NCI-H460 (cell line): ENCODE measurements at regions not wholly inside any gene's neighbourhood (a gene's known extent, or its start where the extent isn't known, plus 50 kb on each side); places are given as distances from the start of the nearest gene placed in this dataset.
"Not testable (repeated sequence)": the region's sequence is repeated elsewhere in the genome, so short reads cannot be mapped to it uniquely, and the experiment has no call there.

Experiments
- DNase-seq: peaks from one replicate; pipeline ENCODE4 v3.0.0-alpha.2; 2016; ENCODE audit warnings: low read depth; ENCODE audit errors: extremely low read depth

- DNase-seq: no peak
Measured at GRCh38 chr4:14152834-14153519, 525.5 kb upstream of the BOD1L1 start.

- DNase-seq: no peak
Measured at GRCh38 chr4:14155803-14156202, 528.3 kb upstream of the BOD1L1 start.

DNA sequence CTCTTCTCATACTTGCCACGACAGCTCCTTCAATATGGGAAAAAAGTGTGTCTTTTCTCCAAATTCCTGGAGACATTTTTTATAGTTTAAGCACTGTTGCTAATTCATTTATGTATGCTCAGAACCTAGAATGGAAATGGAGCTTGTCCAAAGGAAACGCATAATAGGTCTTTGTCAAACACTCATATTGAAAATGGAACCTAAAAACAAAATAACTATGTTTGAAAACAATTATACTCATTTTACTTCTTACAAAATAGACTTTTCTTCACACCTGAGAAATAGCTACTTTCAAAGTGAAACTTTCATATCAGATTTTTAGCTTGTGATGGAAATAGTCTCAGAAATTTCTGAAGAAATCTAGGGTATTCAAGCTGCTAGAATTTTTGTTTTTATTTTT lies 529.7 kb upstream of the BOD1L1 start:
- no peak for DNase-seq

DNA sequence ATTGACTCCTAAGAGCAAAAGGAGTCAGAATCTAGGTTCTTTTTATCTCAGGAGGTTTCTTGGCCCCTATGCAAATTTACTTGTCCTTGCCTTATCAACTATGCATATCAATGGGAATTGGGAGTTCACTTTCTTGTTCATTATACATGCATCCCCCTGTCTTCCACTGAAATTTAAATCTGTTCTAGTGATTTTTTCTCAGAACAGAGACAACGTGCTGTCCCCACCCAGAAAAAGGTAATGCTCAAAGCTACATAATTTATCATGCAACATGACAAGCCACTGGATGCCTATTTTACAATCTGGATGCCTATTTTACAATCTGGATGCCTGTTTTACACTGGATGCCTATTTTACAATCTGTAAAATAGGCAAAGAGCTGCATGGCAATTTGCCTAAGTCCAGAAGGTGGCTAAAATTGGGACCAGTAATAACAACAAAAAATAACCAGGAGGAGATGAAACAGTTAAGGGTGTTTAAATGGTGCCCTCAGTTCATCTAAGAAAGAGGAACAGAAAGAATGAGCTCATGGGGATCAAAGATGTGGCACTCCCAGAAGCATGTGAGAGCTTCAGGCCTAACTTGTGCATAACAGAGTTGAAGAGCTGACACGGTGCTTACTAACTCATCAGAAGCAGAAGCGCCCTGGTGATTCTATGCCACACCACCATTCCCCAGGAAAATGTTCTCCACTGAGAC lies 537.8 kb upstream of the BOD1L1 start:
- DNase-seq: no peak

- peak; percentile 75 for DNase-seq
Measured at GRCh38 chr4:14167876-14168510, 540.5 kb upstream of the BOD1L1 start.

DNA sequence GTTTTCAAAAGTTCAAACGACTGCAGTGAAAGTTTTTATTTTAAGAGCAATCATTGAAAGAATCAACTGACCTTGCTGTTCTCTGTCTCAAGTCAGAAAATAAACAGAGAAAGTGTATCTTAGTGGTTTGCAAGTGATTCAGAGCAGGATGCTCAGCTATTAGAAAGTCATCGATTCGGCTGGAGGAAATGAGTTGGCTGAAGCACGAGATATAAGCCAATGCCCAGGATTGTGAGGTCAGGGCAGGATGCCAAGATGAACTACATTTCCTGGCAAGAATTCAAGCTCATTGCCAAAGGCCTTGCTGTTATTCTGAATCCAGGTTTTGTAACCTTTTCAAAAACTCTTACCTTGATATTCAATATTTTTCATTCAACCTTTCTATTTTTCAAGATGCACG lies 541.4 kb upstream of the BOD1L1 start:
- peak; percentile 77 for DNase-seq

DNA sequence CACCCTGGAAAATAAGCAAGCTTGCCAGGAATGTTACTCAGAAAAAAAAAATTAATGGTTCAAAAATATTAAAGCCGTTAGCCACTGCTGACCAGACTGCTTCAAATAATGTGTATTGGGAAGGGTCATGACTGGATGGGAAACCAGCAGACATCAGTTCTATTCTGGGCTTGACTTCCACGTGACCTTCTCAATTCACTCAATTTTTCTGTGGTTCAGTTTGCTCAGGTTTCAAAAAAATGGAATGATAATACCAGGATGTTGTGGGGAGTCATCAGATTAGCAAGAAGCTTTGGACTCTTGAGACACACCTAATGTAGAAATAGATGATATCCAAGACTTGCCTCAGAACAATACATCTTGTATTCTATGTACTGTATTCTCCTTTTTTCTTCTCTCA lies 541.9 kb upstream of the BOD1L1 start:
- no peak for DNase-seq

DNA sequence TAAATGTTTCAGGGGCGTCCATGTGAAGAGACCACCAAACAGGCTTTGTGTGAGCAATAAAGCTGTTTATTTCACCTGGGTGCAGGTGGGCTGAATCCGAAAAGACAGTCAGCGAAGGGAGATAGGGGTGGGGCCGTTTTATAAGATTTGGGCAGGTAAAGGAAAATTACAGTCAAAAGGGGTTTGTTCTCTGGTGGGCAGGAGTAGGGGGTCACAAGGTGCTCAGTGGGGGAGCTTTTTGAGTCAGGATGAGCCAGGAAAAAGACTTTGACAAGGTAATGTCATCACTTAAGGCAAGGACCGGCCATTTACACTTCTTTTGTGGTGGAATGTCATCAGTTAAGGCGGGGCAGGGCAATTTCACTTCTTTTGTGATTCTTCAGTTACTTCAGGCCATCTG lies 542.4 kb upstream of the BOD1L1 start:
- not testable (repeated sequence) for DNase-seq

- no peak for DNase-seq
Measured at GRCh38 chr4:14176613-14177012, 549.1 kb upstream of the BOD1L1 start.

DNA sequence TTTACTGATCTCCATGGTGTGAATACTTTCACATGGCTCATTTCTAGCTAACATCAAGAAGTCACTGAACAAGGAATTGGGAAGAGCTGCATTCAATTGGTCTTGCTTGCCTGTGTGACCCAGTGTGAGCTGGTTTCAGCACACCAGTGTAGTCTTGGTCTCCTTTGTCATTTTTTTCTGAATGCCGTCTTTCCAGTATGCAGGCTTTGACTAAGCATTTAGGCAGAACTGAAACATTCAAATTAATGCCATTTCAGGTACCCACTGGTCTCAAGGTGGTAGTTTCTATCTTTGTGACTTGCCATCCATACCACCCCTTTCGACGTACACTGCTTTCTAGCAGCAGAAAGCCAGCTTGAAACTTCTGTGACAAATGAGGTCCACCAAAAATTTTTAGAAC lies 550.5 kb upstream of the BOD1L1 start:
- no peak for DNase-seq

DNA sequence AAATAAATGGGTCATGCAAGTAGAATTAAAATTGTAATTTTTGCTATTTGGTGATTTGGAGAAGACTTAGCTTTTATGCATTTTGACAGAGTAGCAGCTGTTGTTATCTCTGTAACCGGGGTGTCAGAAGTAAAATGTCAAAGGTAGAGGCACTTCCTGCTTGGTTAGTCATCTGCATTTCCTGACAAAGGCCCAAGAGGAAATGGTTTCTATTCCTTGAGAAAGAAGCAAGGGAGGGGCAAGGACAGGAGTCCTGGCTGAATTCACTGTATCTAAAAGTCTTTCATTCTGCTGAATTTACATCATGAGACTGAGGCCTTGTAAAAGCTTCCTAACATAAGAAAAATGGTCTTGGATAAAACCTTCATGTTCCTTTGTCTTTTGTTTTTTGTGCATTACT lies 550.9 kb upstream of the BOD1L1 start:
- DNase-seq: no peak

DNA sequence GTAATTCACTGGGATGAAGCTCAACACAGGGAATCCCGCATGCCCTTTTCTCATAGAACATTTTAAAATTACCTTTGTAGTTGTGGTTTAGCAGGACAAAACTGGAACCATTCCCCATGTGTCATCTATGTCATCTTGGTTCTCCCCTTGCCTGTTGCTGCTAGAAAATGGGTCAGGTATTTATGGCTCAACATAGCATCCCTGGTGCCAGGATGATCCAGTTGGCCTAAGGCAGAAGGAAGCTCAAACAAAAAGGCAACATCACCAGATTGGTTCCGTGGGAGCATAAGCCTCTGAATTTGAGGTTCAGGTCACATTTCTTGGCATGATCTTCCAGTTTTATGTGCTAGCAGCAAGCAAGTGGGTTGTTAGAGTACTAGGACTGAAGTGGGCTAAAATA lies 552.6 kb upstream of the BOD1L1 start:
- DNase-seq: no peak

DNA sequence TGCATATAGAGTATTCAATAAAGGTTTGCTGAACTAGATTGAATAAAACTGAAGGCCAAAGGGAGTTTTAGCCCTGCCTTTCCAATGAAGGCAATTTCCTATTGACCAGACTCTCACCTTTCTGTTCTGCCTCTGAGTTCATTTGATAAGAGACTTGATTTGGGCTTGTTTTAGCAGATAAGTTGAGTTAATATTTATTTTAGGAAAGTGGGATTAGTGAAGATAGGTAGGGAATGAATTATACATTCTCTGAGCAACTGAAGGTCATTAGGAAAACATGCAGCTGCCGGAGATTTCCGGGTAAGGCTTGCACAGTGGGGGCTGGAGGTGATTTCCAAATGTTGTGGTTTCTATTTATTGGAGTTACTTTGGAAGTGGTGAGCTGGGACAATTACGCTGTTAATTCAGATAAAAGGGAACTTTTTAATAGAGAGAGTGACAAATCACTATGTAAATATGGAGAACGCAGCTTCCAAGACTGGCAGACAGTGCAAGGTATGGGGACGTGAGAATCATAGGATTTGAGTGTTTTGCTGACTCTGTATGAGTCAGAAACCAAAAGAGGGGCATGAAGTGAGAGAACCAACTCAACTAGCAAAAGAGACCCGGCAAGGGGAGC lies 553.6 kb upstream of the BOD1L1 start:
- DNase-seq: no peak

- DNase-seq: no peak
Measured at GRCh38 chr4:14182148-14182547, 554.6 kb upstream of the BOD1L1 start.

DNA sequence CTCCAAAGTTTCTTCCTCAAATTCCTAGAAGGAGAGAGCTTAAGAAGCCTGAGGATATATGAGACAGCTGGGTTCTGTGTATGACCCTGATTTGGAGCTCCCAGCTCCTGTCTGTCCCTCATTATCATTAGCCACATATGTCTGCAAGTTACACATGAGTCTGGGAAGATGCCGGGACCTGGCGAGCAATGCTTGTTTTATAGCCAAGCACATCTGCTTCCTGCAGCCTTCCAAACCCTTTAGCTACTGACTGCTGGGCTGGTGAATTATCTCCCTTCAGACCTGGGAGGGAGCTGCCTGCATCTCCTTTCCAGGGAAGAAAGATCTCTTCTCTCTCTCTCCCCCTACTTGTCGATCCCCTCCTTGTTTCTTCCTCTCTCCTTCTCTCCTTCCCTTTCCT lies 556.7 kb upstream of the BOD1L1 start:
- DNase-seq: no peak

DNA sequence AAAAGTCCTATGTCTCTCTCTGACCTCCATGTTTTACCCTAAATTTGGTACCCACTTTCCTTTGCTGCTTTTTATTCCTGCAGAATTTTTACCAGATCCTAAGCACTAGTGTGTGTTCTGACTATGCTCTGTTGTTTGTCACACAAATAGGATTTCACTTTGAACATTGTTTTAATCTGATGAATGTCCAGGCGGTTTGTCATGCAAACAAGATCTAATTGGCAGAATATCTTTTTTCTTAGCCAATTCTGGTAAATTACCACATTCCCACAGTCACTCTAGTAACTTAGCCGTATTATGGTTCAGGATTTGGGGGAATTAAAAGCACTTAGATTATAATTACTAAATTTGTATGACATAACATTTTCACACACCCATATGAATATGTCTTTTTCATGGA lies 557.2 kb upstream of the BOD1L1 start:
- DNase-seq: no peak

DNA sequence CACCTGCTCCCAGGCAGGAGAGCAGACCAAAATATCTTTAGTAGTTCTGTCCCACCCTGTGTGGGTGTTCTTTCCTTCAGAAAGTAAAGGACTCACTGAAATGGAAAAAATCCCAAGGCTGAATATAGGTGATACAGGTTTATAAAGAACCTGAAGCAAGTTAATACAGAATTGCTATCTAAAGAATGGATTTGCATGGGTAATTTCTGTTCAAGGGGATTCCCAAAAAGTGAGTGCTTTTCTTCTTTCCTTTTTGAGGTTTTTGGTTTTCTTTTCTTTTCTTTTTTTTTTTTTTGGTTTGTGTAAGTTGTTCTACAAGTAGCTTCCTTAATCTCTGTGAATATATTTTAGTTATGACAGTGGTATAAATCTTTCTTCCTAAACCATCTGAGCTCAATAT lies 560.7 kb upstream of the BOD1L1 start:
- no peak for DNase-seq

DNA sequence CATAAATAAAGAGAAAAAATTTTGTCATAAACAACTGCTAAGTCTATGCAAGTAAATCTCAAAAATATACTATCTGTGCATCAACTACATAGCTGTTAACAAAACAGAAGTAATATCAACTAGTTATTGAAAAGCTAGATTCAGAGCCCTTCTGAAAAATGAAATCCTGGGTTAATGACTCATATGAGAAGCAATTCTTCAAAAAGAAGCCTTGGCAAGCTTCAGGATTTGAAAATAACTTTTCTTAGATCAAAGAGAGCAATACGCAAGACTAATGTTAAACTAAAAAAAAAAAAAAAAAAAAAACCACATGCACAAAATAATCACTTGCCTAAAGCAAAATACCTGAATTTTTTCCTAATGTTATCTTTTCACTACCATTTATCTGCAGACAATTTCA lies 566.1 kb upstream of the BOD1L1 start:
- DNase-seq: no peak

- DNase-seq: peak; percentile 27
Measured at GRCh38 chr4:14196131-14196530, 568.6 kb upstream of the BOD1L1 start.

- no peak for DNase-seq
Measured at GRCh38 chr4:14215116-14215770, 587.7 kb upstream of the BOD1L1 start.

DNA sequence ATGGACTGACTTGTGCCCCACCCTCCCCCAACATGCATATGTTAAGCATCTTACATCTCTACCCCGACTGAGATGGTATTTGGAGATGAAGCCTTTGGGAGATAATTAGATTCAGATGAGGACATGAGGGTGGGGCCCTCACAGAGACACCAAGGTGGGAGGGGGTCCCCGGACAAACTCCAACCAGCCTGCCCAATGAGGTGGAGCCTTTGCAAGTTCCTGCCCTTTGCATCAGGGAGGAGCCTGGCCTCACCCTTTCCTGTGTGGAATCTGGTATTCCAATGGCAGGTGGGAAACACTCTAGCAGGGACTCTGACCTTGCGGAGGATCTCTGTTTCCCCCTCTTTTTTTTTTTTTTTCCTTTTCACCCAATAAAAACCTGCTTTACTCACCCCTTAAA lies 589.9 kb upstream of the BOD1L1 start:
- no peak for DNase-seq
